ENCODE measurements at regions not wholly inside any gene's neighbourhood (a gene's known extent, or its start where the extent isn't known, plus 50 kb on each side); places are given as distances from the start of the nearest gene placed in this dataset.

DNA sequence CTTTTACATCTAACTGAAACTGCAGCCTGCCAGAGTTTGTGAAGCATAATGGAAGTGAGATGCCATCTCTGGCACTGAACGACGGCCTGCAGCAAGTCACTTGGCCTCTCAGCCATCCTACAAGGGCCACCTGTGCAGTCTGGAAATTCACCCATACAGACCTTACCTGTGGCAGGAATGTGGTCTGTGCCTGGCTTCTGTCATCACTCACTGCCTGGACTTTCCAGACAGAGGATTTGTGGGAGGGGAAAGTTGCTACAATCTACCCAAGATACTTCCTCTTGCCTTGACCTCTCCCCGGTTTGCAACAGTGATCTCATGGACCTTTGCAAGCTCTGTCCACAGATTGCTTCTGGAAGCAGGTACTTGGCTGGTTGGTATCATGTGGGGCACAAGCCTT lies 58.4 kb upstream of the ATP1B1 start:
- TF ChIP-seq, protein P1, sequence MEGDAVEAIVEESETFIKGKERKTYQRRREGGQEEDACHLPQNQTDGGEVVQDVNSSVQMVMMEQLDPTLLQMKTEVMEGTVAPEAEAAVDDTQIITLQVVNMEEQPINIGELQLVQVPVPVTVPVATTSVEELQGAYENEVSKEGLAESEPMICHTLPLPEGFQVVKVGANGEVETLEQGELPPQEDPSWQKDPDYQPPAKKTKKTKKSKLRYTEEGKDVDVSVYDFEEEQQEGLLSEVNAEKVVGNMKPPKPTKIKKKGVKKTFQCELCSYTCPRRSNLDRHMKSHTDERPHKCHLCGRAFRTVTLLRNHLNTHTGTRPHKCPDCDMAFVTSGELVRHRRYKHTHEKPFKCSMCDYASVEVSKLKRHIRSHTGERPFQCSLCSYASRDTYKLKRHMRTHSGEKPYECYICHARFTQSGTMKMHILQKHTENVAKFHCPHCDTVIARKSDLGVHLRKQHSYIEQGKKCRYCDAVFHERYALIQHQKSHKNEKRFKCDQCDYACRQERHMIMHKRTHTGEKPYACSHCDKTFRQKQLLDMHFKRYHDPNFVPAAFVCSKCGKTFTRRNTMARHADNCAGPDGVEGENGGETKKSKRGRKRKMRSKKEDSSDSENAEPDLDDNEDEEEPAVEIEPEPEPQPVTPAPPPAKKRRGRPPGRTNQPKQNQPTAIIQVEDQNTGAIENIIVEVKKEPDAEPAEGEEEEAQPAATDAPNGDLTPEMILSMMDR (IDR thresholded peaks at IDR 0.05): no peak
- TF ChIP-seq POLR2A (IDR thresholded peaks at IDR 0.05): no peak
- no peak for TF ChIP-seq EP300 (IDR thresholded peaks at IDR 0.05)

Data from tibial nerve (tissue), 4 donors.